ENCODE measurements at regions not wholly inside any gene's neighbourhood (a gene's known extent, or its start where the extent isn't known, plus 50 kb on each side); places are given as distances from the start of the nearest gene placed in this dataset.
"Not testable (repeated sequence)": the region's sequence is repeated elsewhere in the genome, so short reads cannot be mapped to it uniquely, and the experiment has no call there.

GRCh38 chr7:56366701-56367100 lies 250.5 kb upstream of the NUPR2 start:
- H3K27me3 ChIP-seq; H3K4me3 ChIP-seq; H3K36me3 ChIP-seq; H3K27ac ChIP-seq; DNase-seq (ENCODE audit: low spot score in 2 of 2); H3K4me1 ChIP-seq: not testable (repeated sequence)
- WGBS, 2 donors = 91 to 92% methylated on average over 22 of the region's 22 CpGs
- peaks cover 0 to 28% (median under 1%) of the 10 kb centered on the region in 4 donors for H3K9me3 ChIP-seq

GRCh38 chr7:56352576-56352975 lies 236.4 kb upstream of the NUPR2 start:
- H3K27me3 ChIP-seq; H3K27ac ChIP-seq; H3K4me3 ChIP-seq; DNase-seq (ENCODE audit: low spot score in 2 of 2); H3K9me3 ChIP-seq; H3K4me1 ChIP-seq; H3K36me3 ChIP-seq: not testable (repeated sequence)
- WGBS, 2 donors = 75 to 76% methylated on average over 4 of the region's 4 CpGs

- H3K27me3 ChIP-seq; H3K4me3 ChIP-seq; H3K27ac ChIP-seq; H3K9me3 ChIP-seq; H3K36me3 ChIP-seq; DNase-seq (ENCODE audit: low spot score in 2 of 2); H3K4me1 ChIP-seq: not testable (repeated sequence)
- 82 to 83% methylated on average over 7 of the region's 8 CpGs for WGBS, 2 donors
Observed at GRCh38 chr7:56351181-56351580, 235.0 kb upstream of the NUPR2 start.

- not testable (repeated sequence) for H3K27me3 ChIP-seq; H3K36me3 ChIP-seq; DNase-seq (ENCODE audit: low spot score in 2 of 2); H3K4me1 ChIP-seq; H3K9me3 ChIP-seq; H3K27ac ChIP-seq; H3K4me3 ChIP-seq
- 73 to 75% methylated on average over 6 to 7 of the region's 7 CpGs for WGBS, 2 donors
Observed at GRCh38 chr7:56348311-56348710, 232.1 kb upstream of the NUPR2 start.

GRCh38 chr7:56328327-56328726 lies 212.1 kb upstream of the NUPR2 start:
- not testable (repeated sequence) for H3K4me3 ChIP-seq; DNase-seq (ENCODE audit: low spot score in 2 of 2); H3K9me3 ChIP-seq; H3K27me3 ChIP-seq; H3K36me3 ChIP-seq; H3K4me1 ChIP-seq; H3K27ac ChIP-seq
- WGBS, 2 donors = 78 to 79% methylated on average over 9 of the region's 9 CpGs

GRCh38 chr7:56290548-56290947 lies 174.3 kb upstream of the NUPR2 start:
- peaks cover 0 to 9% (median 0%) of the 10 kb centered on the region in 4 donors for H3K9me3 ChIP-seq
- DNase-seq (ENCODE audit: low spot score in 2 of 2) = no peak
- H3K4me3 ChIP-seq = no peak overlapping the region
- no peak overlapping the region for H3K27ac ChIP-seq
- H3K4me1 ChIP-seq = no peaks in the 10 kb centered on the region
- WGBS, 2 donors = 74 to 80% methylated on average over 7 of the region's 7 CpGs
- no peaks in the 10 kb centered on the region for H3K27me3 ChIP-seq
- no peaks in the 10 kb centered on the region for H3K36me3 ChIP-seq
- TF ChIP-seq POLR2A (IDR thresholded peaks at IDR 0.05) = no peak
- no peak for TF ChIP-seq EP300 (IDR thresholded peaks at IDR 0.05)
- no peak for TF ChIP-seq CTCF (IDR thresholded peaks at IDR 0.05)

GRCh38 chr7:56287429-56288138 lies 171.4 kb upstream of the NUPR2 start:
- Histone ChIP-seq H3K4me3 (peak overlapping the region in 1 of 4 donors; percentile 39), H3K4me1 (no peaks in the 10 kb centered on the region), H3K27ac (no peak overlapping the region), H3K36me3 (no peaks in the 10 kb centered on the region), H3K9me3 (peaks cover 0 to 7% (median 1%) of the 10 kb centered on the region in 4 donors), H3K27me3 (no peaks in the 10 kb centered on the region)
- TF ChIP-seq EP300 (IDR thresholded peaks at IDR 0.05) (no peak), CTCF (IDR thresholded peaks at IDR 0.05) (no peak), POLR2A (IDR thresholded peaks at IDR 0.05) (no peak)
- no peak for DNase-seq (ENCODE audit: low spot score in 2 of 2)
- 5 to 14% methylated on average over 53 to 57 of the region's 57 CpGs for WGBS, 2 donors

- Histone ChIP-seq H3K4me1 (no peaks in the 10 kb centered on the region), H3K27ac (no peak overlapping the region), H3K36me3 (no peaks in the 10 kb centered on the region), H3K9me3 (peaks cover 0 to 17% (median 0%) of the 10 kb centered on the region in 4 donors), H3K4me3 (no peak overlapping the region), H3K27me3 (no peaks in the 10 kb centered on the region)
- TF ChIP-seq CTCF (IDR thresholded peaks at IDR 0.05) = no peak
- TF ChIP-seq POLR2A (IDR thresholded peaks at IDR 0.05) = no peak
- no peak for TF ChIP-seq EP300 (IDR thresholded peaks at IDR 0.05)
- DNase-seq (ENCODE audit: low spot score in 2 of 2) = no peak
- WGBS, 2 donors = 72 to 78% methylated on average over 5 to 7 of the region's 7 CpGs
Observed at GRCh38 chr7:56256108-56256507, 139.9 kb upstream of the NUPR2 start.

Data from tibial nerve (tissue), 4 donors.